Mesendoderm (in vitro differentiated cells): ENCODE measurements at regions not wholly inside any gene's neighbourhood (a gene's known extent, or its start where the extent isn't known, plus 50 kb on each side); places are given as distances from the start of the nearest gene placed in this dataset.
A peak's percentile ranks its signal among the peaks of the same experiment; 100 is the strongest.
"Not testable (repeated sequence)": the region's sequence is repeated elsewhere in the genome, so short reads cannot be mapped to it uniquely, and the experiment has no call there.

Experiments used
- DNase-seq: peaks from one replicate; pipeline ENCODE4 v3.0.0; 2013
- H2AK5ac ChIP-seq: 2 replicates; pipeline ENCODE4 v1.6.1; 2013; ENCODE audit warnings: low read length, inconsistent platforms
- H2BK120ac ChIP-seq: 2 replicates; pipeline ENCODE4 v1.6.1; 2013; ENCODE audit warnings: low read depth, mild to moderate bottlenecking, low read length, moderate library complexity, mixed read lengths
- H2BK15ac ChIP-seq: replicated peaks from 2 replicates; pipeline ENCODE4 v1.6.1; 2013; ENCODE audit warnings: low read depth, mild to moderate bottlenecking, moderate library complexity
- H2BK5ac ChIP-seq: 2 replicates; pipeline ENCODE4 v1.6.1; 2013; ENCODE audit warnings: low read length, inconsistent platforms
- H3K18ac ChIP-seq: 2 replicates; pipeline ENCODE4 v1.6.1; 2013; ENCODE audit warnings: mild to moderate bottlenecking, low read length, mixed read lengths
- H3K23ac ChIP-seq: one replicate; pipeline ENCODE4 v1.6.1; 2013; ENCODE audit warnings: low read length
- H3K27ac ChIP-seq: 2 replicates; pipeline ENCODE4 v1.5.1; 2013; ENCODE audit warnings: low read depth, mild to moderate bottlenecking, inconsistent platforms, low read length, moderate library complexity
- H3K27me3 ChIP-seq: 2 replicates; pipeline ENCODE4 v1.6.1; 2013; ENCODE audit warnings: low read length, control low read depth, mild to moderate bottlenecking, inconsistent platforms; ENCODE audit not compliant: insufficient read depth, poor library complexity
- H3K36me3 ChIP-seq: 2 replicates; pipeline ENCODE4 v1.6.1; 2013; ENCODE audit warnings: low read length, inconsistent platforms; ENCODE audit not compliant: control insufficient read depth, insufficient read depth
- H3K4ac ChIP-seq: one replicate; pipeline ENCODE4 v1.6.1; 2013; ENCODE audit warnings: low read depth, mild to moderate bottlenecking, low read length, moderate library complexity
- H3K4me1 ChIP-seq: 2 replicates; pipeline ENCODE4 v1.6.1; 2013; ENCODE audit warnings: low read depth, low read length, inconsistent platforms; ENCODE audit not compliant: control insufficient read depth
- H3K4me2 ChIP-seq: 2 replicates; pipeline ENCODE4 v1.6.1; 2013; ENCODE audit warnings: low read length
- H3K4me3 ChIP-seq: 2 replicates; pipeline ENCODE4 v1.5.1; 2013; ENCODE audit warnings: mild to moderate bottlenecking, low read length
- H3K56ac ChIP-seq: one replicate; pipeline ENCODE4 v1.6.1; 2013; ENCODE audit warnings: low read length
- H3K79me1 ChIP-seq: 2 replicates; pipeline ENCODE4 v1.6.1; 2013; ENCODE audit warnings: low read length, inconsistent platforms
- H3K79me2 ChIP-seq: 2 replicates; pipeline ENCODE4 v1.6.1; 2013; ENCODE audit warnings: mild to moderate bottlenecking, low read length; ENCODE audit not compliant: control insufficient read depth, insufficient read depth
- H3K9ac ChIP-seq: 2 replicates; pipeline ENCODE4 v1.6.1; 2013; ENCODE audit warnings: low read length, inconsistent platforms
- H4K5ac ChIP-seq: one replicate; pipeline ENCODE4 v1.6.1; 2013; ENCODE audit warnings: low read length
- H4K8ac ChIP-seq: one replicate; pipeline ENCODE4 v1.6.1; 2013; ENCODE audit warnings: low read depth, mild to moderate bottlenecking, control low read depth, low read length, moderate library complexity
- WGBS: extraction: QIAGEN DNeasy Blood & Tissue Kit; methylation state at CpG from one replicate; pipeline ENCODE4 v1.1.7; 2013; ENCODE audit warnings: low lambda C conversion rate, missing lambda C conversion rate; ENCODE audit not compliant: insufficient coverage; ENCODE audit errors: extremely low coverage; 5-methylcytosine and 5-hydroxymethylcytosine counted together

DNA sequence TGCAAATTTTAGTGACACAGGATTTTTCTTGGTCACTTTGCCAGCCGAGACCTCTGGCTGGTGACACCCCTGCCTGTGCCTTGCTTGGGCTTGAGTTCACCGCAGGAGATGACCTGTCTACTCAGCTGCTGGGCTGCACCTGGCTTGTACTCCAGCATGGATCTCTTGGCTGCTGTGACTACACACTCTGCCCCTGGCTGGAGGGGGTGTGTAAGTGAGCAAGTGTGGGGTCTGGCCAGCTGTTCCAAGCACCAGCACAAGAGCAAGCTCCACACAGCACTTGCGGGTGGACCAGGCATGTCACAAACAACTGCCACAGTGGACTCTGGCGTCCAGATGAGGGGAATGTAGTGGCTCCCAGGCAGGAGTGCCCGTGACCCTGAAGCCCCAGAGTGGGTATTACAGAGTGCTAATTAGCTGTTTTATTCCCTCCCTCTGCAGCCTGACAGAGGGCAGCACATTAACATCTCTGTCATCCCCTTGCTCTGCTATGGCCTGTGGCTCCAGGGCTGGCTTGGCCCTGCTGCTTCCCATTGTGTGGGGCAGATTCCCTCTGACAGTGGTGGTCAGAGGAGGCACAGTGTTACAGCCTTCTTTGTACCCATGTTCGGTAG, 1387.2 kb downstream of the OLFM4 start:
- Histone ChIP-seq H2AK5ac (peak overlapping the region; percentile 66), H4K8ac (no peak overlapping the region), H3K4me2 (no peak overlapping the region), H2BK120ac (no peak overlapping the region), H3K56ac (no peak overlapping the region), H2BK5ac (peak overlapping the region; percentile 4), H3K27me3 (no peaks in the 10 kb centered on the region), H3K27ac (no peak overlapping the region), H4K5ac (no peak overlapping the region), H3K23ac (no peak overlapping the region), H3K4ac (no peak overlapping the region), H2BK15ac (no peak overlapping the region), H3K4me1 (no peaks in the 10 kb centered on the region), H3K18ac (no peak overlapping the region), H3K79me1 (no peaks in the 10 kb centered on the region), H3K9ac (no peak overlapping the region), H3K79me2 (no peaks in the 10 kb centered on the region), H3K4me3 (no peak overlapping the region), H3K36me3 (no peaks in the 10 kb centered on the region)
- WGBS, result no CpG with 5 or more reads among the region's 6 CpGs
- peak; percentile 47 for DNase-seq

DNA sequence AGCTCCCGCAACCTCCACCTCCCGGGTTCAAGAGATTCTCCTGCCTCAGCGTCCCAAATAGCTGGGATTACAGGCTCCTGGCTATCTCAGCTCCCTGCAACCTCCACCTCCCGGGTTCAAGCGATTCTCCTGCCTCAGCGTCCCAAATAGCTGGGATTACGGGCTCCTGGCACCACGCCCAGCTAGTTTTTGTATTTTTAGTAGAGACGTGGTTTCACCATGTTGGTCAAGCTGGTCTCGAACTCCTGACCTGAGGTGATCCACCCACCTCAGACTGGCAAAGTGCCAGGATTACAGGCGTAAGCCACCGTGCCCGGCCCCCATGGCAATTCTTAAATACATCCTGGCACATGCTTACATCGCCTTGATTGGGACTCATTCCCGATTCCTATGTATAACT, 1394.3 kb downstream of the OLFM4 start:
- DNase-seq, H3K9ac ChIP-seq, H2BK120ac ChIP-seq, H3K4me1 ChIP-seq, H4K8ac ChIP-seq, H3K4ac ChIP-seq, H3K27ac ChIP-seq, H3K18ac ChIP-seq, H2BK5ac ChIP-seq, H3K56ac ChIP-seq, H2AK5ac ChIP-seq, H3K4me2 ChIP-seq, H3K36me3 ChIP-seq, H3K79me1 ChIP-seq, H3K79me2 ChIP-seq, H4K5ac ChIP-seq, H3K4me3 ChIP-seq, H3K27me3 ChIP-seq, H2BK15ac ChIP-seq, H3K23ac ChIP-seq: not testable (repeated sequence)
- WGBS, result no CpG with 5 or more reads among the region's 15 CpGs

DNA sequence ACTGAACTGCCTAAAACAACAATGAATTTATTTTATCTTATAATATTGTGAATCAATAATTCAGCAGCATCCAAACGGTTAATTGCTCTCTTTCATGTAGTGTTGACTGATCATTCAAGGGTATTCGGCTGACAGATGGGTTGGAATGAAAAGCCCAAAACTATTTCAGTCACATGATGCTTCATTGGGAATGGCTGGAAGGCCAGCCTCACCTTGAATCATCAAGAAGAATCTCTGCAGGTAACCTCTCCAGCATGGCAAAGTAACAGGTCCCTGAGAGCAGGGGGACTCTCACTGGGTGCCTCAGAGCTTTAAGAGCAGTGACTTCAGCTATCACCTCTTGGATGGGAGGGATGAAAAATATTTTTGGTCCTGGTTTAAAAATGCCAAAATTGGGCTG, 1395.7 kb downstream of the OLFM4 start:
- no peaks in the 10 kb centered on the region for H3K27me3 ChIP-seq
- H3K4ac ChIP-seq, result no peak overlapping the region
- no peaks in the 10 kb centered on the region for H3K4me1 ChIP-seq
- H2BK120ac ChIP-seq, result no peak overlapping the region
- H3K79me2 ChIP-seq, result no peaks in the 10 kb centered on the region
- H3K18ac ChIP-seq, result no peak overlapping the region
- H2BK5ac ChIP-seq, result no peak overlapping the region
- no peak overlapping the region for H3K4me2 ChIP-seq
- H4K8ac ChIP-seq, result no peak overlapping the region
- no peak overlapping the region for H3K9ac ChIP-seq
- H3K4me3 ChIP-seq, result no peak overlapping the region
- peak; percentile 16 for DNase-seq
- H4K5ac ChIP-seq, result no peak overlapping the region
- no CpG with 5 or more reads among the region's 2 CpGs for WGBS
- no peaks in the 10 kb centered on the region for H3K36me3 ChIP-seq
- H3K79me1 ChIP-seq, result no peaks in the 10 kb centered on the region
- no peak overlapping the region for H3K56ac ChIP-seq
- no peak overlapping the region for H3K27ac ChIP-seq
- no peak overlapping the region for H2AK5ac ChIP-seq
- no peak overlapping the region for H2BK15ac ChIP-seq
- no peak overlapping the region for H3K23ac ChIP-seq

DNA sequence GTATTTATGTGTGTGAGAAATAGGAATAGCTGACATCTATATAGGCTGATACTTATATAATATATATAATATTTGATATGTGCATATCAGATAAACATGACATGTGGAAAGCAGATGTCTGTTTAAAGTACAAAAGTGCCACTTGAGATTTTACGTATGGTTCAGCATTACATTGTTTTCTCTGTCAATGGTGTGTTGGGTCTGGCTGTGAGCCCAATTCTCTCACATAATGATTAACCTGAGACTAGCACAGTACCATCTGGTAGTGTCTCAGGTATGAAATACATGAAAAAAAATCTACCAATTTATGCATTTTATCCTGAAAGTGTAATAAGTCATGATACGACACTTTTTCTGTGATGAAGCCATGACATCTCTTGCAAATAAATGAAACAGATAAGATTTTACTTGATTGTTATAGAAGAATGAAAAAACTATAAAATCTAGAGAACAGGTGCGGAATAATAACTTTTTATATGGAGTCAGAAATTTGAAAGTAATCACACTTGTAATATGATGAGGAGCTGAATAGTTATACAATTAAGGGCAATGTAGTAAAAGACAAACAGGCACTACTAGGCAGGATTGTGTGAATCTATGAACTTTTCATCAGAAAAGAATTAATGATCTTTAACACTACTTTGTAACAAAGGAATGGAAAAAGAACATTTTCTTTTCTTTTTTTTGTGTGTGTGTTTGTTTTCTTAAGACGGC, 1405.0 kb downstream of the OLFM4 start:
- Histone ChIP-seq H3K79me1 (no peaks in the 10 kb centered on the region), H3K4me3 (no peak overlapping the region), H3K4me2 (no peak overlapping the region), H2BK120ac (no peak overlapping the region), H3K23ac (no peak overlapping the region), H3K79me2 (no peaks in the 10 kb centered on the region), H3K36me3 (no peaks in the 10 kb centered on the region), H3K9ac (no peak overlapping the region), H3K27ac (no peak overlapping the region), H2AK5ac (no peak overlapping the region), H3K4ac (no peak overlapping the region), H2BK5ac (no peak overlapping the region), H3K27me3 (no peaks in the 10 kb centered on the region), H3K18ac (no peak overlapping the region), H4K5ac (no peak overlapping the region), H4K8ac (no peak overlapping the region), H3K56ac (no peak overlapping the region), H3K4me1 (no peaks in the 10 kb centered on the region), H2BK15ac (no peak overlapping the region)
- WGBS, result no CpG with 5 or more reads among the region's 4 CpGs
- no peak for DNase-seq

DNA sequence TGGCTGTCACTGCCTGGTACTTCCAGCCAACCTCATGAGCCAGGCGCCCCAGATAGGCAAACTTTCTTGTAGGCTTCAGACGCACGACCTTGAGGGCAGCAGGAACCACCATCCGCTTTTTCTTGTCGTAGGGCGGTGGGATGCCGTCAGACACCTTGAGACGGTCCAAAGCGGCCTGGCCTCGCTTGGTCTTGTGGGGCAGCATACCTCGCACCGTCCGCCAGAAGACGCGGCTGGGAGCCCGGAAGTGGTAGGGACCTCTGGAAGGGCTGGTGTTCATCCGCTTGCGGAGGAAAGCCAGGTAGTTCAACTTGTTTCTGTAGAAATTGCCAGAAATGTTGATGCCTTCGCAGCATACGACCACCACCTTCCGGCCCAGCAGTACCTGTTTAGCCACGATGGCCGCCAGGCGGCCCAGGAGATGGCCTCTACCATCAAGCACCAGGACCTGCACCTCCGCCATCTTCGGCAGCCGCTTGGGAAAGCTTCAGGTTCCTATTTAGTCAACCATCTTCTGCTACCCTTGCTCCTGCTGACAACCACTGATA, 1412.3 kb downstream of the OLFM4 start:
- H3K4ac ChIP-seq, H2BK120ac ChIP-seq, H3K27ac ChIP-seq, H3K79me2 ChIP-seq, H3K18ac ChIP-seq, H2BK15ac ChIP-seq, H3K27me3 ChIP-seq, H3K9ac ChIP-seq, H2BK5ac ChIP-seq, H4K5ac ChIP-seq, H4K8ac ChIP-seq, H3K4me1 ChIP-seq, H3K4me2 ChIP-seq, H3K4me3 ChIP-seq, H3K23ac ChIP-seq, H2AK5ac ChIP-seq, DNase-seq, H3K79me1 ChIP-seq, H3K56ac ChIP-seq, H3K36me3 ChIP-seq: not testable (repeated sequence)
- WGBS, result no CpG with 5 or more reads among the region's 27 CpGs
